HS-27A (cell line): ENCODE measurements at regions not wholly inside any gene's neighbourhood (a gene's known extent, or its start where the extent isn't known, plus 50 kb on each side); places are given as distances from the start of the nearest gene placed in this dataset.
A peak's percentile ranks its signal among the peaks of the same experiment; 100 is the strongest.

Experiments used
- DNase-seq: peaks from one replicate; pipeline ENCODE4 v3.0.0-alpha.2; 2012; ENCODE audit warnings: low read depth, missing footprints

- DNase-seq, result no peak
These were observed 161.7 kb downstream of the IRF8 start for GRCh38 chr16:86060381-86061317.

- no peak for DNase-seq
These were observed 162.3 kb downstream of the IRF8 start for GRCh38 chr16:86061318-86061695.

DNA sequence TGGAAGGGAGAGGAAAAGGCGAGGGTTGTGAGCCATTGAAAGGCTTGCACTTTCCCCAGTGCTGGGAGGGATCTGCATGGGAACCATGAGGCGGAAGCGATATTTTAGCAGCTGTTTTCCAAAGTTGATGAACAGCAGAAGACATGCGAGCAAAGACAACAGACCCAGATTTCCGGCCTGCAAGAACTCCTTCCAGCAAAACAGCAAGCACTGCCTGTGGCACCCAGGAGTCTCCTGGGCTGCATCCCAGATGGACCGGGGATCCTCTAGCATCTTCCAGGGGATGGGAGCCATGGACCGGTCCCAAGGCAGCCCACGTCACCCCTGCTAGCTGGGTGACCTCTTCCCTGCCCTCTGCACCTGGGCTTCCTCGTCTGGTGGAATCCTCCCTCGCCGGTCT is 162.8 kb downstream of the IRF8 start:
- DNase-seq, result no peak

DNA sequence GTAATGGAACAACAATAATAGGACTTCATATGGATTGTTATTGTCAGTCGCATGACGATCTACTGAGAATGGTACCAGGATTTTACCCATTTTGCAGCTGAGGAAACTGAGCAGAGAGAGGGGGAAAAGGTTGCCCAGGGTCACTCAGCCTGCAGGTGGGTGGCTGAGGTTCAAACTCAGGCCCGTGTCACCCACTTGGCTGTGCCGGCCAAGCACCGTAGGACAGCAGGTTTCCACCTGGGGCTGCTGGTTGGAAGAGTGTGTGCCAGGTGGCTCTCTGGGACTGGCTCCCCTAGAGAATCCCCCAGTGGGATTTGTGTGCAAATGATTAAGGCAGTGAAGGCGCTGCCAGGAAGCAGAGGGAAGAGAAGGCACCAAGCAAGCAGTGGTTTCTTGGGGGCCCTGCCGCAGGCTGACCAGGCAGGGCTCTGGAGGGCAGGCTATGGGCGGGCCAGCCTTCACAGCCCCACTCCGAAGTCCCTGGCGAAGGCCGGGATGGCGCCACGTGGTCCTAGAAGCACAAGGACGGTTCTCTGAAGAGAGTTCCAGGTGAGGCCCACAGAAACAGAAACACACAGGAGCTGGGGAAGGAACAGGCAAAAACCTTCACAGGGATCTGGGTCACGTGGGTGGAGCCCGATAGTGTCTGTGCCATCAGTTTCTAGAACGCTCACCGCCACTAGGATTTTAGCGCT is 163.5 kb downstream of the IRF8 start:
- no peak for DNase-seq

- no peak for DNase-seq
These were observed 164.9 kb downstream of the IRF8 start for GRCh38 chr16:86063760-86064405.

GRCh38 chr16:86064431-86065250 is 165.7 kb downstream of the IRF8 start:
- no peak for DNase-seq

GRCh38 chr16:86065711-86066110 is 166.7 kb downstream of the IRF8 start:
- DNase-seq, result no peak

- DNase-seq, result no peak
These were observed 167.8 kb downstream of the IRF8 start for GRCh38 chr16:86066811-86067210.

GRCh38 chr16:86067516-86067915 is 168.6 kb downstream of the IRF8 start:
- DNase-seq, result no peak

- DNase-seq, result no peak
These were observed 169.0 kb downstream of the IRF8 start for GRCh38 chr16:86067936-86068335.

GRCh38 chr16:86068722-86069121 is 169.8 kb downstream of the IRF8 start:
- DNase-seq, result no peak

DNA sequence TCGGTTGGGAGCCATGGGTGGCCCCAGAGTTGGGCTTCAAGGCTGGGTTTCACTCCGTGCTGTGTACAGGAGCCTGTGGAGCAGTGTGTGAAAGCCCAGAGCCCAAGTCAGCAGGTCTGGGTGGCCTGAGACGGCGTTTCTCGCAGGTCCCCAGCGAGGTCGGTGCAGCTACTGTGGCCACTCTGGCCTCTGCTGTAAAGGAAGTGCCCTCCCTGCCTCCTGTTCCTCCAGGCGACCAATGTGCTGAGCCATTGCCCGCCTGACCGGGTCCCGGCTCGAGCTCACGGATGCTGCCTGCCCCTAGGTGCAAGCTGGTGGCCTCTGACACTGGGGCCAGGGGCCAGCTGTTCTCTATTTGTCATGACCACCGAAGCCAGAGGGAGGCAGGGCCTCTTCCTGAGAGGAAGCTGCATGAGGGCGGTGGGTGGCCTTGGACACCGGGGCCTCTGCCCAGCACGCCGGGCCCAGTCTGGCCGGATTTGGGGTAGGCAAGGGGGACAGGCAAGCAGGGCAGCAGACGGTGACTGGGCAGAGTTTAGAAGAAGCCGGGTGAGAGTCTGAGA is 170.9 kb downstream of the IRF8 start:
- no peak for DNase-seq

GRCh38 chr16:86070484-86070883 is 171.5 kb downstream of the IRF8 start:
- no peak for DNase-seq

GRCh38 chr16:86070971-86071370 is 172.0 kb downstream of the IRF8 start:
- no peak for DNase-seq

- DNase-seq, result no peak
These were observed 172.8 kb downstream of the IRF8 start for GRCh38 chr16:86071611-86072240.

GRCh38 chr16:86072328-86073102 is 173.6 kb downstream of the IRF8 start:
- DNase-seq, result peak; percentile 9

- no peak for DNase-seq
These were observed 174.2 kb downstream of the IRF8 start for GRCh38 chr16:86073103-86073625.

GRCh38 chr16:86073763-86074493 is 175.0 kb downstream of the IRF8 start:
- DNase-seq, result no peak
